ENCODE measurements at regions not wholly inside any gene's neighbourhood (a gene's known extent, or its start where the extent isn't known, plus 50 kb on each side); places are given as distances from the start of the nearest gene placed in this dataset.

GRCh38 chr2:39871291-39871761 lies 92.3 kb upstream of the THUMPD2 start:
- TF ChIP-seq IRF3 (IDR thresholded peaks at IDR 0.05) = no peak
- no peak for TF ChIP-seq KAT2A (conservative IDR thresholded peaks at IDR 0.05; ENCODE audit: control insufficient read depth, low read depth, low read length)
- TF ChIP-seq POLR2A (IDR thresholded peaks at IDR 0.05; ENCODE audit: low read depth, low read length) = no peak
- TF ChIP-seq YY1 (IDR thresholded peaks at IDR 0.05; ENCODE audit: low read depth, low read length) = no peak
- TF ChIP-seq MAX (IDR thresholded peaks at IDR 0.05; ENCODE audit: low read depth, low read length) = no peak
- TF ChIP-seq NR2C1 (IDR thresholded peaks at IDR 0.05) = no peak
- TF ChIP-seq, protein P1, sequence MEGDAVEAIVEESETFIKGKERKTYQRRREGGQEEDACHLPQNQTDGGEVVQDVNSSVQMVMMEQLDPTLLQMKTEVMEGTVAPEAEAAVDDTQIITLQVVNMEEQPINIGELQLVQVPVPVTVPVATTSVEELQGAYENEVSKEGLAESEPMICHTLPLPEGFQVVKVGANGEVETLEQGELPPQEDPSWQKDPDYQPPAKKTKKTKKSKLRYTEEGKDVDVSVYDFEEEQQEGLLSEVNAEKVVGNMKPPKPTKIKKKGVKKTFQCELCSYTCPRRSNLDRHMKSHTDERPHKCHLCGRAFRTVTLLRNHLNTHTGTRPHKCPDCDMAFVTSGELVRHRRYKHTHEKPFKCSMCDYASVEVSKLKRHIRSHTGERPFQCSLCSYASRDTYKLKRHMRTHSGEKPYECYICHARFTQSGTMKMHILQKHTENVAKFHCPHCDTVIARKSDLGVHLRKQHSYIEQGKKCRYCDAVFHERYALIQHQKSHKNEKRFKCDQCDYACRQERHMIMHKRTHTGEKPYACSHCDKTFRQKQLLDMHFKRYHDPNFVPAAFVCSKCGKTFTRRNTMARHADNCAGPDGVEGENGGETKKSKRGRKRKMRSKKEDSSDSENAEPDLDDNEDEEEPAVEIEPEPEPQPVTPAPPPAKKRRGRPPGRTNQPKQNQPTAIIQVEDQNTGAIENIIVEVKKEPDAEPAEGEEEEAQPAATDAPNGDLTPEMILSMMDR (IDR thresholded peaks at IDR 0.05 in 2 of 3, conservative IDR thresholded peaks at IDR 0.05 in 1 of 3; ENCODE audit: control insufficient read depth in 2 of 3, extremely low read depth in 1 of 3, insufficient read depth in 1 of 3, low read depth in 3 of 3, low read length in 3 of 3) = no peak
- TF ChIP-seq TCF7 (IDR thresholded peaks at IDR 0.05; ENCODE audit: borderline replicate concordance) = no peak
- no peak for TF ChIP-seq NR2C2 (IDR thresholded peaks at IDR 0.05; ENCODE audit: borderline replicate concordance, control insufficient read depth, insufficient read length, low read depth)
- TF ChIP-seq RFX5 (IDR thresholded peaks at IDR 0.05; ENCODE audit: low read depth, low read length) = no peak
- no peak for TF ChIP-seq MYC (IDR thresholded peaks at IDR 0.05; ENCODE audit: insufficient read depth, insufficient read length, insufficient replicate concordance, low read length, severe bottlenecking)
- TF ChIP-seq NFIC (IDR thresholded peaks at IDR 0.05; ENCODE audit: low read depth, low read length) = no peak
- TF ChIP-seq SREBF2 (IDR thresholded peaks at IDR 0.05; ENCODE audit: low read length) = no peak

Measured in GM12878 (cell line).